Retinal pigment epithelial cell (primary cell): ENCODE measurements at regions not wholly inside any gene's neighbourhood (a gene's known extent, or its start where the extent isn't known, plus 50 kb on each side); places are given as distances from the start of the nearest gene placed in this dataset.
"Not testable (repeated sequence)": the region's sequence is repeated elsewhere in the genome, so short reads cannot be mapped to it uniquely, and the experiment has no call there.

ENCODE experiments used
- DNase-seq: peaks from one replicate; pipeline ENCODE4 v3.0.0-alpha.2; 2010; ENCODE audit warnings: low read depth
- H3K4me3 ChIP-seq: 2 replicates; pipeline ENCODE4 v1.5.1; 2011; ENCODE audit warnings: mild to moderate bottlenecking, low read length, control low read depth, moderate library complexity
- CTCF ChIP-seq: conservative IDR thresholded peaks from 2 replicates; pipeline ENCODE4 v1.5.1; 2011; ENCODE audit warnings: low read depth, low read length, control low read depth, inconsistent platforms

- DNase-seq = no peak
- H3K4me3 ChIP-seq = no peak overlapping the region
- TF ChIP-seq CTCF = no peak
These were observed 164.7 kb downstream of the MZT1 start for GRCh38 chr13:72562686-72563085.

GRCh38 chr13:72561791-72562190 is 165.6 kb downstream of the MZT1 start:
- no peak overlapping the region for H3K4me3 ChIP-seq
- TF ChIP-seq CTCF = no peak
- DNase-seq = no peak

- TF ChIP-seq CTCF = no peak
- DNase-seq = no peak
- no peak overlapping the region for H3K4me3 ChIP-seq
These were observed 167.7 kb downstream of the MZT1 start for GRCh38 chr13:72559716-72560115.

GRCh38 chr13:72556945-72557344 is 170.5 kb downstream of the MZT1 start:
- no peak for DNase-seq
- no peak for TF ChIP-seq CTCF
- no peak overlapping the region for H3K4me3 ChIP-seq

GRCh38 chr13:72555601-72556000 is 171.8 kb downstream of the MZT1 start:
- no peak for TF ChIP-seq CTCF
- no peak for DNase-seq
- no peak overlapping the region for H3K4me3 ChIP-seq

GRCh38 chr13:72552731-72553130 is 174.7 kb downstream of the MZT1 start:
- no peak for TF ChIP-seq CTCF
- DNase-seq = no peak

GRCh38 chr13:72545895-72546294 is 181.5 kb downstream of the MZT1 start:
- not testable (repeated sequence) for DNase-seq, H3K4me3 ChIP-seq

More at GRCh38 chr13:72552731-72553130, 174.7 kb downstream of the MZT1 start:
- no peak overlapping the region for H3K4me3 ChIP-seq
